Hindlimb muscle (tissue), 1 donor: ENCODE measurements at regions not wholly inside any gene's neighbourhood (a gene's known extent, or its start where the extent isn't known, plus 50 kb on each side); places are given as distances from the start of the nearest gene placed in this dataset.
"Not testable (repeated sequence)": the region's sequence is repeated elsewhere in the genome, so short reads cannot be mapped to it uniquely, and the experiment has no call there.

Experiments used
- DNase-seq: peaks from one replicate; pipeline ENCODE4 v3.0.0-alpha.2; 2013

GRCh38 chr6:27726619-27727023, 185.6 kb downstream of the OR2B2 start:
- no peak for DNase-seq

- no peak for DNase-seq
Measured at GRCh38 chr6:27720607-27721580, 191.3 kb downstream of the OR2B2 start.

- DNase-seq, result not testable (repeated sequence)
Measured at GRCh38 chr6:27719039-27719438, 193.2 kb downstream of the OR2B2 start.

GRCh38 chr6:27706431-27706830, 205.8 kb downstream of the OR2B2 start:
- no peak for DNase-seq

GRCh38 chr6:27700337-27700736, 211.9 kb downstream of the OR2B2 start:
- no peak for DNase-seq

GRCh38 chr6:27694547-27694874, 217.7 kb downstream of the OR2B2 start:
- no peak for DNase-seq

GRCh38 chr6:27693766-27694546, 218.2 kb downstream of the OR2B2 start:
- DNase-seq, result no peak

GRCh38 chr6:27692133-27692532, 219.2 kb upstream of the ZNF184 start:
- not testable (repeated sequence) for DNase-seq

GRCh38 chr6:27688014-27688586, 215.2 kb upstream of the ZNF184 start:
- peak; percentile 78 for DNase-seq

- peak; percentile 82 for DNase-seq
Measured at GRCh38 chr6:27687154-27688013, 214.5 kb upstream of the ZNF184 start.

- no peak for DNase-seq
Measured at GRCh38 chr6:27685279-27685678, 212.4 kb upstream of the ZNF184 start.

GRCh38 chr6:27684264-27685211, 211.6 kb upstream of the ZNF184 start:
- no peak for DNase-seq

- DNase-seq, result no peak
Measured at GRCh38 chr6:27679964-27680694, 207.2 kb upstream of the ZNF184 start.

- DNase-seq, result no peak
Measured at GRCh38 chr6:27679308-27679963, 206.5 kb upstream of the ZNF184 start.

- no peak for DNase-seq
Measured at GRCh38 chr6:27678469-27678868, 205.6 kb upstream of the ZNF184 start.

GRCh38 chr6:27674882-27675281, 202.0 kb upstream of the ZNF184 start:
- no peak for DNase-seq

GRCh38 chr6:27672113-27672799, 199.4 kb upstream of the ZNF184 start:
- DNase-seq, result no peak

GRCh38 chr6:27669624-27670301, 196.9 kb upstream of the ZNF184 start:
- no peak for DNase-seq

GRCh38 chr6:27669295-27669623, 196.4 kb upstream of the ZNF184 start:
- no peak for DNase-seq
